ENCODE measurements at regions not wholly inside any gene's neighbourhood (a gene's known extent, or its start where the extent isn't known, plus 50 kb on each side); places are given as distances from the start of the nearest gene placed in this dataset.

DNA sequence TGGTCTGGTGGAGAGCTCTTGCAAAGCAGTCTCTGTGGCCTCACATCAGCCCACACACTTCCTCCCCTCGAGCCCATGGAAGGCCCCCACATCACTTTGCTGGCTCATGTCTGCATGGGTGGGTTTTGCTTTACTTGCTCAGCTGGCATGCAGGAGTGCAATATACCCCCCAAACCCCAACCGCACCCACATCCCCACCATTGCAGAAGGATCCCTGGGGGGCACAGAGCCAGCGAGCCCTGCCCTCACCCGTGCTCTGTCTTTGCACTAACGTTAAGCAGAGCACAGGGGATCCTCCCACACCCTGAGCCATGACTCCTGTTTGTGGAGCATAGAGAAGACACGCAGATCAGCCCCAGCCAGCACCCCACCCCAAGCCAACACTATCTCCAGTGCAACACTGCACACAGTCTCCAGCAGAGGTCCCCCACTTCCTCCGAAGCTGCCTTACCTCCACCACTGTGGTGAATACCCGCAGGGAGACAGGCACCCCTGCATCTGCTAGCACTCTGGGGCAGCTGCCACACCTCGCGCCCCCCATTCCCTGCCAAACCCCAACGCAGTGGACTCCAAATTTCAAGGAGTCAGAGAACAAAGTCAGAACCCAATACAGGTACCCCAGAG, 177.8 kb upstream of the RGPD4 start:
- Histone ChIP-seq H3K4me1 (ENCODE audit: insufficient read depth, low read length) (no peaks in the 10 kb centered on the region), H3K56ac (ENCODE audit: insufficient read length, low read depth, low read length) (no peak overlapping the region), H3K14ac (ENCODE audit: insufficient read depth, low read length) (no peak overlapping the region; the same call in 1 of the 2 replicates), H2AFZ (ENCODE audit: low read length) (no peak overlapping the region), H2BK12ac (ENCODE audit: insufficient read length, low read depth, low read length) (no peak overlapping the region), H3K79me1 (ENCODE audit: insufficient read depth, low read depth, low read length, poor library complexity, severe bottlenecking) (no peaks in the 10 kb centered on the region), H2AK5ac (ENCODE audit: insufficient read length, low read length) (no peak overlapping the region), H3K23ac (ENCODE audit: insufficient read length, low read depth, low read length) (no peak overlapping the region), H3K4ac (ENCODE audit: low read depth, low read length) (no peak overlapping the region), H3K18ac (ENCODE audit: insufficient read length, low read depth, low read length) (no peak overlapping the region), H4K8ac (replicated peaks; ENCODE audit: insufficient read length, low read depth, low read length) (no peak overlapping the region), H3T11ph (ENCODE audit: low read length) (no peak overlapping the region), H4K91ac (ENCODE audit: insufficient read length, low read depth, low read length) (no peak overlapping the region), H3K27me3 (ENCODE audit: insufficient read depth, low read length) (no peaks in the 10 kb centered on the region), H2BK20ac (ENCODE audit: low read depth, low read length, poor library complexity, severe bottlenecking) (no peak overlapping the region), H3K4me2 (ENCODE audit: insufficient read depth, insufficient read length, low read length) (no peak overlapping the region), H3K27ac (ENCODE audit: insufficient read length, low read depth, low read length) (no peak overlapping the region), H3K23me2 (ENCODE audit: insufficient read length, low read depth, low read length, poor library complexity, severe bottlenecking) (no peaks in the 10 kb centered on the region), H4K5ac (ENCODE audit: insufficient read length, low read depth, low read length) (no peak overlapping the region), H3K9ac (ENCODE audit: extremely low read depth, insufficient read length, low read length) (no peak overlapping the region), H3K79me2 (ENCODE audit: insufficient read depth, low read length) (no peaks in the 10 kb centered on the region), H2BK120ac (ENCODE audit: low read depth, low read length, poor library complexity, severe bottlenecking) (no peak overlapping the region), H3K9me3 (ENCODE audit: control insufficient read depth, low read depth, low read length) (peaks cover 6% of the 10 kb centered on the region), H4K20me1 (ENCODE audit: control insufficient read depth, insufficient read depth, insufficient read length) (no peaks in the 10 kb centered on the region), H2BK15ac (ENCODE audit: low read depth, low read length) (no peak overlapping the region), H2BK5ac (ENCODE audit: insufficient read length, low read length) (no peak overlapping the region)
- H3K4me3 Mint-ChIP-seq: no peak overlapping the region
- TF ChIP-seq, protein P1, sequence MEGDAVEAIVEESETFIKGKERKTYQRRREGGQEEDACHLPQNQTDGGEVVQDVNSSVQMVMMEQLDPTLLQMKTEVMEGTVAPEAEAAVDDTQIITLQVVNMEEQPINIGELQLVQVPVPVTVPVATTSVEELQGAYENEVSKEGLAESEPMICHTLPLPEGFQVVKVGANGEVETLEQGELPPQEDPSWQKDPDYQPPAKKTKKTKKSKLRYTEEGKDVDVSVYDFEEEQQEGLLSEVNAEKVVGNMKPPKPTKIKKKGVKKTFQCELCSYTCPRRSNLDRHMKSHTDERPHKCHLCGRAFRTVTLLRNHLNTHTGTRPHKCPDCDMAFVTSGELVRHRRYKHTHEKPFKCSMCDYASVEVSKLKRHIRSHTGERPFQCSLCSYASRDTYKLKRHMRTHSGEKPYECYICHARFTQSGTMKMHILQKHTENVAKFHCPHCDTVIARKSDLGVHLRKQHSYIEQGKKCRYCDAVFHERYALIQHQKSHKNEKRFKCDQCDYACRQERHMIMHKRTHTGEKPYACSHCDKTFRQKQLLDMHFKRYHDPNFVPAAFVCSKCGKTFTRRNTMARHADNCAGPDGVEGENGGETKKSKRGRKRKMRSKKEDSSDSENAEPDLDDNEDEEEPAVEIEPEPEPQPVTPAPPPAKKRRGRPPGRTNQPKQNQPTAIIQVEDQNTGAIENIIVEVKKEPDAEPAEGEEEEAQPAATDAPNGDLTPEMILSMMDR (conservative IDR thresholded peaks at IDR 0.05): peak; percentile 54
- no peaks in the 10 kb centered on the region for H3K4me1 Mint-ChIP-seq
- no CpG with 5 or more reads among the region's 11 CpGs for WGBS (ENCODE audit: extremely low coverage, insufficient read length, low lambda C conversion rate)
- H3K36me3 Mint-ChIP-seq (ENCODE audit: insufficient read depth in 1 of 3, low read depth in 3 of 3): peaks cover 2 to 7% (median 6%) of the 10 kb centered on the region in 3 experiments; a peak in 4 of 7 replicates
- peak overlapping the region in 1 of 3 experiments; percentile 82; a peak in 1 of 7 replicates for H3K27ac Mint-ChIP-seq
- H3K9me3 Mint-ChIP-seq: peaks cover 26 to 36% of the 10 kb centered on the region in 2 experiments
- no peaks in the 10 kb centered on the region; the same call in 1 of the 2 replicates for H3K27me3 Mint-ChIP-seq (ENCODE audit: low read depth)
- peak; percentile 29 for DNase-seq

Measured in H9 (cell line).